ENCODE measurements at regions not wholly inside any gene's neighbourhood (a gene's known extent, or its start where the extent isn't known, plus 50 kb on each side); places are given as distances from the start of the nearest gene placed in this dataset.

- no peak for ATAC-seq (ENCODE audit: insufficient number of reproducible peaks, low FRiP score, low read depth)
These were observed 108.6 kb downstream of the CEBPB start for GRCh38 chr20:50299325-50299629.

GRCh38 chr20:50301165-50301564 lies 110.5 kb downstream of the CEBPB start:
- no peak overlapping the region for H3K27ac ChIP-seq
- DNase-seq (ENCODE audit: low spot score), result no peak
- peaks cover 6 to 29% of the 10 kb centered on the region in 2 donors for H3K4me1 ChIP-seq (ENCODE audit: control insufficient read depth in 1 of 2, low read depth in 2 of 2)

More at GRCh38 chr20:50299325-50299629, 108.6 kb downstream of the CEBPB start:
- Histone ChIP-seq H3K27ac (no peak overlapping the region), H3K9me3 (no peaks in the 10 kb centered on the region), H3K27me3 (replicated peaks; ENCODE audit: insufficient read depth) (no peaks in the 10 kb centered on the region), H3K4me3 (no peak overlapping the region), H3K36me3 (no peaks in the 10 kb centered on the region), H3K4me1 (ENCODE audit: control insufficient read depth in 1 of 2, low read depth in 2 of 2) (peaks cover 6 to 13% of the 10 kb centered on the region in 2 donors)
- DNase-seq (ENCODE audit: low spot score), result no peak
- TF ChIP-seq CTCF (IDR thresholded peaks at IDR 0.05), result no peak

GRCh38 chr20:50301712-50302111 lies 111.1 kb downstream of the CEBPB start:
- TF ChIP-seq CTCF (IDR thresholded peaks at IDR 0.05), result no peak
- no peak for DNase-seq (ENCODE audit: low spot score)
- Histone ChIP-seq H3K4me1 (ENCODE audit: control insufficient read depth in 1 of 2, low read depth in 2 of 2) (peaks cover 6 to 29% of the 10 kb centered on the region in 2 donors), H3K27ac (no peak overlapping the region), H3K4me3 (no peak overlapping the region), H3K36me3 (no peaks in the 10 kb centered on the region), H3K9me3 (no peaks in the 10 kb centered on the region), H3K27me3 (replicated peaks; ENCODE audit: insufficient read depth) (no peaks in the 10 kb centered on the region)
- ATAC-seq (ENCODE audit: insufficient number of reproducible peaks, low FRiP score, low read depth), result no peak

More at GRCh38 chr20:50301165-50301564, 110.5 kb downstream of the CEBPB start:
- no peak for TF ChIP-seq CTCF (IDR thresholded peaks at IDR 0.05)
- no peak for ATAC-seq (ENCODE audit: insufficient number of reproducible peaks, low FRiP score, low read depth)
- no peaks in the 10 kb centered on the region for H3K9me3 ChIP-seq
- H3K27me3 ChIP-seq (replicated peaks; ENCODE audit: insufficient read depth), result no peaks in the 10 kb centered on the region
- no peaks in the 10 kb centered on the region for H3K36me3 ChIP-seq
- no peak overlapping the region for H3K4me3 ChIP-seq

GRCh38 chr20:50302341-50303057 lies 111.9 kb downstream of the CEBPB start:
- H3K4me3 ChIP-seq, result no peak overlapping the region
- DNase-seq (ENCODE audit: low spot score) (no peak), ATAC-seq (ENCODE audit: insufficient number of reproducible peaks, low FRiP score, low read depth) (peak; percentile 38)
- peak overlapping the region in 1 of 2 donors; percentile 14 for H3K27ac ChIP-seq
- no peaks in the 10 kb centered on the region for H3K36me3 ChIP-seq
- H3K9me3 ChIP-seq, result no peaks in the 10 kb centered on the region
- no peak for TF ChIP-seq CTCF (IDR thresholded peaks at IDR 0.05)
- peaks cover 6 to 29% of the 10 kb centered on the region in 2 donors for H3K4me1 ChIP-seq (ENCODE audit: control insufficient read depth in 1 of 2, low read depth in 2 of 2)
- H3K27me3 ChIP-seq (replicated peaks; ENCODE audit: insufficient read depth), result no peaks in the 10 kb centered on the region

GRCh38 chr20:50303573-50304500 lies 113.2 kb downstream of the CEBPB start:
- ATAC-seq (ENCODE audit: insufficient number of reproducible peaks, low FRiP score, low read depth), result no peak
- Histone ChIP-seq H3K27ac (peak overlapping the region in 1 of 2 donors; percentile 54), H3K4me3 (no peak overlapping the region), H3K36me3 (no peaks in the 10 kb centered on the region), H3K9me3 (no peaks in the 10 kb centered on the region), H3K27me3 (replicated peaks; ENCODE audit: insufficient read depth) (no peaks in the 10 kb centered on the region), H3K4me1 (ENCODE audit: control insufficient read depth in 1 of 2, low read depth in 2 of 2) (peaks cover 11 to 41% of the 10 kb centered on the region in 2 donors)
- no peak for DNase-seq (ENCODE audit: low spot score)
- TF ChIP-seq CTCF (IDR thresholded peaks at IDR 0.05), result no peak
